K562 (cell line): ENCODE measurements at regions not wholly inside any gene's neighbourhood (a gene's known extent, or its start where the extent isn't known, plus 50 kb on each side); places are given as distances from the start of the nearest gene placed in this dataset.

ENCODE experiments used
- ATAC-seq: fragments of 200-7000 bp; cut with Tn5 transposase; 3 replicates; pipeline ENCODE4 v1.9.1; 2020; ENCODE audit warnings: moderate library complexity
- BruUV-seq: library from RNA; stranded (reverse); fragments of 400-500 nt; replicated peaks from 2 replicates; lab custom pipeline; 2021; lab: Mats Ljungman, UMichigan
- CTCF ChIA-PET: fragments of 300-600 bp; formaldehyde crosslinking; extraction: SDS; loops from one replicate; lab custom pipeline; 2021; ENCODE audit warnings: low intra/inter-chr PET ratio; lab: Yijun Ruan, JAX
- POLR2A ChIA-PET: fragments of 300-600, 350-650 bp; sonication (Branson Sonifier 250); formaldehyde crosslinking; extraction: SDS; loops from one replicate; lab custom pipeline; 2021; ENCODE audit warnings: antibody characterized with exemption, inconsistent platforms; lab: Yijun Ruan, JAX
- DNase-seq, 4 experiments: peaks; one replicate each; pipeline versions ENCODE4 v3.0.0 to v3.0.0-alpha.2; 2011 to 2018; ENCODE audit warnings: low spot score in 3 of 4, mixed read lengths in 3 of 4; ENCODE audit errors: extremely low read depth in 1 of 4
- FAIRE-seq: peaks from 2 replicates; lab custom pipeline; 2011; peaks lifted over from hg19 to GRCh38; lab: Jason Lieb, UNC
- H2AFZ ChIP-seq: 2 replicates; pipeline ENCODE4 v1.6.0; 2011; ENCODE audit warnings: low read depth, low read length, control low read depth, inconsistent platforms
- H3K27ac ChIP-seq: fragments of 200-600 bp; 3 replicates; pipeline ENCODE4 v1.8.0; 2011; ENCODE audit warnings: low read depth, mild to moderate bottlenecking, control low read depth, inconsistent platforms, low read length, moderate library complexity, mixed read lengths; ENCODE audit errors: extremely low read depth
- H3K27me3 ChIP-seq, 2 experiments: fragments of 300-600 bp in 1 of 2; 2 replicates in 1 of 2; 3 replicates in 1 of 2; pipeline versions ENCODE4 v1.6.0 to v1.8.0; 2011; ENCODE audit warnings: inconsistent platforms in 2 of 2, low read length in 2 of 2, mild to moderate bottlenecking in 1 of 2, mixed read lengths in 1 of 2, moderate library complexity in 1 of 2; ENCODE audit not compliant: control insufficient read depth in 2 of 2, insufficient read depth in 2 of 2
- H3K36me3 ChIP-seq: fragments of 300-600 bp; 3 replicates; pipeline ENCODE4 v1.8.0; 2011; ENCODE audit warnings: mild to moderate bottlenecking, low read length, inconsistent platforms; ENCODE audit not compliant: control insufficient read depth, insufficient read depth
- H3K4me1 ChIP-seq, 2 experiments: fragments of 200-600 bp in 1 of 2; replicated peaks in 1 of 2; 2 replicates in 1 of 2; 3 replicates in 1 of 2; pipeline versions ENCODE4 v1.5.1 to v1.8.0; 2011; ENCODE audit warnings: inconsistent platforms in 2 of 2, low read length in 2 of 2, mild to moderate bottlenecking in 1 of 2, mixed read lengths in 1 of 2, moderate library complexity in 1 of 2; ENCODE audit not compliant: control insufficient read depth in 2 of 2, insufficient read depth in 2 of 2
- H3K4me2 ChIP-seq: 2 replicates; pipeline ENCODE4 v1.6.1; 2011; ENCODE audit warnings: low read length, control low read depth, inconsistent platforms, mixed read lengths; ENCODE audit not compliant: insufficient read depth
- H3K4me3 ChIP-seq: fragments of 200-600 bp; sonication (generic), shearing (Covaris generic); 2 replicates; pipeline ENCODE4 v1.5.1; 2016; ENCODE audit warnings: control low read depth, inconsistent platforms
- H3K79me2 ChIP-seq: fragments of 200-600 bp; 3 replicates; pipeline ENCODE4 v1.8.0; 2011; ENCODE audit warnings: low read length, inconsistent platforms; ENCODE audit not compliant: control insufficient read depth, insufficient read depth
- H3K9ac ChIP-seq, 2 experiments: 2 replicates each; pipeline versions ENCODE4 v1.6.0 to v1.6.1; 2011; ENCODE audit warnings: low read depth in 2 of 2, low read length in 2 of 2, control low read depth in 1 of 2, inconsistent platforms in 1 of 2, mild to moderate bottlenecking in 1 of 2, mixed read lengths in 1 of 2; ENCODE audit not compliant: insufficient read depth in 1 of 2
- H3K9me1 ChIP-seq: one replicate; pipeline ENCODE4 v1.6.0; 2011; ENCODE audit warnings: inconsistent platforms, mild to moderate bottlenecking, low read length, moderate library complexity; ENCODE audit not compliant: control insufficient read depth, insufficient read depth
- H3K9me3 ChIP-seq: replicated peaks from 2 replicates; pipeline ENCODE4 v1.5.1; 2011; ENCODE audit warnings: low read depth, low read length, inconsistent platforms; ENCODE audit not compliant: control insufficient read depth, insufficient read depth
- H4K20me1 ChIP-seq: replicated peaks from 2 replicates; pipeline ENCODE4 v1.6.1; 2011; ENCODE audit warnings: low read length, inconsistent platforms, mixed read lengths; ENCODE audit not compliant: control insufficient read depth, insufficient read depth
- BRD9 ChIP-seq: fragments of 450-650 bp; IDR thresholded peaks from 2 replicates; pipeline ENCODE4 v1.6.1; 2018; ENCODE audit warnings: low read depth; ENCODE audit not compliant: partially characterized antibody
- NCOA4 ChIP-seq: fragments of 450-650 bp; IDR thresholded peaks from 2 replicates; pipeline ENCODE4 v1.6.1; 2018; ENCODE audit warnings: mild to moderate bottlenecking; ENCODE audit not compliant: partially characterized antibody
- PTRF ChIP-seq: fragments of 450-650 bp; IDR thresholded peaks from 2 replicates; pipeline ENCODE4 v1.6.1; 2016; ENCODE audit warnings: mild to moderate bottlenecking, missing genetic modification characterization, missing compliant biosample characterization
- ZFP30 ChIP-seq: fragments of 250-450 bp; sonication (Bioruptor Pico); IDR thresholded peaks from 2 replicates; pipeline ENCODE4 v1.8.0; 2022; ENCODE audit warnings: moderate library complexity, mild to moderate bottlenecking, inconsistent platforms, borderline replicate concordance
- ZFX ChIP-seq: sonication (generic); formaldehyde crosslinking; IDR thresholded peaks from 2 replicates; pipeline ENCODE4 v1.8.0; 2022; ENCODE audit warnings: mild to moderate bottlenecking, missing genetic modification reagents, moderate library complexity
- ZNF282 ChIP-seq: sonication (generic); formaldehyde crosslinking; IDR thresholded peaks from 2 replicates; pipeline ENCODE4 v1.8.1; 2023; ENCODE audit warnings: missing genetic modification reagents
- WGBS: fragments of 100-300 bp; shearing (Covaris generic); methylation state at CpG from one replicate; pipeline ENCODE4 v1.1.6; 2016; ENCODE audit warnings: low coverage, mixed read lengths; ENCODE audit not compliant: insufficient coverage; ENCODE audit errors: missing lambda C conversion rate; 5-methylcytosine and 5-hydroxymethylcytosine counted together
- in situ Hi-C: fragments of 300-500 bp; cut with MboI; formaldehyde crosslinking; loops from 4 replicates; pipeline ENCODE4 v1.15.0; 2018; ENCODE audit warnings: inconsistent platforms, mixed read lengths
- intact Hi-C: fragments of 100-400 bp; cut with micrococcal nuclease; formaldehyde crosslinking; loops from 2 replicates; pipeline ENCODE4 v1.14.2; 2022
- TF ChIP-seq, protein P1 (sequence below): fragments of 250-450 bp; sonication (Bioruptor Pico); IDR thresholded peaks from 2 replicates; pipeline ENCODE4 v1.4.0; 2020; ENCODE audit warnings: mild to moderate bottlenecking
- TF ChIP-seq, protein P2 (sequence below): fragments of 150-350 bp; IDR thresholded peaks from 2 replicates; pipeline ENCODE4 v1.6.1; 2014; ENCODE audit warnings: low read depth, mild to moderate bottlenecking, low read length, borderline replicate concordance

DNA sequence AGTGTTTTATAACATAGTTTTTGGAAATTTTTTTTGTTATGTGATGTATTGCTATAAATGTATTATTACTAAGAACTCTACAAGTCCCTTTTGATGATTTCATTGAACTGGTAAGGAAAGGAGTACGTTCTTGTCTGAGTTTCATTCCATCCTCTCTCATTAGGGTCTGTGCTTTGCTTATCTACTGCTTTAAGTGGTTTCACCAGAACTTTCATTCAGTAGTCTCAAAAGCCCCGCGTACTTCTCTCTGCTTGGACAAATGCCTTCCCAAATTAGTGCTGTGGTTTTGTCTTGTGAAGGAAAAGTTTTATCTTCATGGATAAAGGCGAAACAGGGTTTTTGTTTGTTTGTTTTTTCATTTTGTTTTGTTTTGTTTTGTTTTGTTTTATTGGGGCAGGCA is 469.8 kb upstream of the WWC1 start:
- H2AFZ ChIP-seq = no peak overlapping the region
- no peak for ATAC-seq
- POLR2A ChIA-PET = no interaction called here
- CTCF ChIA-PET = no interaction called here
- no peak overlapping the region for H3K4me3 ChIP-seq
- TF ChIP-seq PTRF (tag) (no peak), BRD9 (no peak), ZFP30 (CRISPR knock-in tag) (no peak), ZFX (CRISPR knock-in tag) (no peak), NCOA4 (no peak), ZNF282 (CRISPR knock-in tag) (no peak)
- TF ChIP-seq, protein P1, sequence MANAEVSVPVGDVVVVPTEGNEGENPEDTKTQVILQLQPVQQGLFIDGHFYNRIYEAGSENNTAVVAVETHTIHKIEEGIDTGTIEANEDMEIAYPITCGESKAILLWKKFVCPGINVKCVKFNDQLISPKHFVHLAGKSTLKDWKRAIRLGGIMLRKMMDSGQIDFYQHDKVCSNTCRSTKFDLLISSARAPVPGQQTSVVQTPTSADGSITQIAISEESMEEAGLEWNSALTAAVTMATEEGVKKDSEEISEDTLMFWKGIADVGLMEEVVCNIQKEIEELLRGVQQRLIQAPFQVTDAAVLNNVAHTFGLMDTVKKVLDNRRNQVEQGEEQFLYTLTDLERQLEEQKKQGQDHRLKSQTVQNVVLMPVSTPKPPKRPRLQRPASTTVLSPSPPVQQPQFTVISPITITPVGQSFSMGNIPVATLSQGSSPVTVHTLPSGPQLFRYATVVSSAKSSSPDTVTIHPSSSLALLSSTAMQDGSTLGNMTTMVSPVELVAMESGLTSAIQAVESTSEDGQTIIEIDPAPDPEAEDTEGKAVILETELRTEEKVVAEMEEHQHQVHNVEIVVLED (CRISPR knock-in tag) = no peak
- TF ChIP-seq, protein P2, sequence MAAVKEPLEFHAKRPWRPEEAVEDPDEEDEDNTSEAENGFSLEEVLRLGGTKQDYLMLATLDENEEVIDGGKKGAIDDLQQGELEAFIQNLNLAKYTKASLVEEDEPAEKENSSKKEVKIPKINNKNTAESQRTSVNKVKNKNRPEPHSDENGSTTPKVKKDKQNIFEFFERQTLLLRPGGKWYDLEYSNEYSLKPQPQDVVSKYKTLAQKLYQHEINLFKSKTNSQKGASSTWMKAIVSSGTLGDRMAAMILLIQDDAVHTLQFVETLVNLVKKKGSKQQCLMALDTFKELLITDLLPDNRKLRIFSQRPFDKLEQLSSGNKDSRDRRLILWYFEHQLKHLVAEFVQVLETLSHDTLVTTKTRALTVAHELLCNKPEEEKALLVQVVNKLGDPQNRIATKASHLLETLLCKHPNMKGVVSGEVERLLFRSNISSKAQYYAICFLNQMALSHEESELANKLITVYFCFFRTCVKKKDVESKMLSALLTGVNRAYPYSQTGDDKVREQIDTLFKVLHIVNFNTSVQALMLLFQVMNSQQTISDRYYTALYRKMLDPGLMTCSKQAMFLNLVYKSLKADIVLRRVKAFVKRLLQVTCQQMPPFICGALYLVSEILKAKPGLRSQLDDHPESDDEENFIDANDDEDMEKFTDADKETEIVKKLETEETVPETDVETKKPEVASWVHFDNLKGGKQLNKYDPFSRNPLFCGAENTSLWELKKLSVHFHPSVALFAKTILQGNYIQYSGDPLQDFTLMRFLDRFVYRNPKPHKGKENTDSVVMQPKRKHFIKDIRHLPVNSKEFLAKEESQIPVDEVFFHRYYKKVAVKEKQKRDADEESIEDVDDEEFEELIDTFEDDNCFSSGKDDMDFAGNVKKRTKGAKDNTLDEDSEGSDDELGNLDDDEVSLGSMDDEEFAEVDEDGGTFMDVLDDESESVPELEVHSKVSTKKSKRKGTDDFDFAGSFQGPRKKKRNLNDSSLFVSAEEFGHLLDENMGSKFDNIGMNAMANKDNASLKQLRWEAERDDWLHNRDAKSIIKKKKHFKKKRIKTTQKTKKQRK = no peak
- TF ChIP-seq, all 486 proteins: peak for 0
- Histone ChIP-seq H3K4me1 (no peaks in the 10 kb centered on the region), H3K27me3 (no peaks in the 10 kb centered on the region), H3K9ac (no peak overlapping the region), H3K4me2 (no peak overlapping the region), H3K9me3 (no peaks in the 10 kb centered on the region), H3K9me1 (no peaks in the 10 kb centered on the region), H4K20me1 (no peaks in the 10 kb centered on the region), H3K36me3 (no peaks in the 10 kb centered on the region), H3K79me2 (no peaks in the 10 kb centered on the region), H3K27ac (no peak overlapping the region)
- DNase-seq (no peak), FAIRE-seq (no peak)
- BruUV-seq = no TSS peak
- intact Hi-C loops (no loop called here), in situ Hi-C loops (no loop called here)
- 0% methylated on average over 4 of the region's 4 CpGs for WGBS
